Kidney capillary endothelial cell (primary cell): ENCODE measurements at regions not wholly inside any gene's neighbourhood (a gene's known extent, or its start where the extent isn't known, plus 50 kb on each side); places are given as distances from the start of the nearest gene placed in this dataset.

Experiments used
- DNase-seq: peaks from one replicate; pipeline ENCODE4 v3.0.0-alpha.2; 2018; ENCODE audit warnings: low spot score

GRCh38 chr5:144076521-144077083, 93.9 kb downstream of the YIPF5 start:
- DNase-seq: no peak

GRCh38 chr5:144083185-144083584, 87.3 kb downstream of the YIPF5 start:
- DNase-seq: no peak

- DNase-seq: no peak
Observed at GRCh38 chr5:144084971-144085370, 85.5 kb downstream of the YIPF5 start.

DNA sequence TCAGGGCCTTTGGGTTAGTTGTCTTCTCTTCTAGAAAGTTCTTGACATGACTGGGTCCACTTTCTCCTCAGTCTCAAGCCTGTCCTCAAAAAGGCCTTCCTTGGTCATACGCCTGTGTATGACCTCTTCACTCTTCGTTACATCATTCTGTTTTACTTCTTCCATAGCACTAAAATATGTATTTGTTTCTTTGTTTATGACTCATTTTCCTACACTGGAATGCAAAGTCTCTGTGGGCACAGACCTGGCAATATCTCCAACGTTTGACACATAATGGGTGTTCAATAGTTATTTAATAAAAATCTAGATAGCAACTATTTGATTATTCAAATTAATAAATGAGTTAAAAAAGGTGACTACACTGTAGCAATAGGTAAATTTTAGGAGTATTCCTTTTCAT, 85.1 kb downstream of the YIPF5 start:
- DNase-seq: no peak

DNA sequence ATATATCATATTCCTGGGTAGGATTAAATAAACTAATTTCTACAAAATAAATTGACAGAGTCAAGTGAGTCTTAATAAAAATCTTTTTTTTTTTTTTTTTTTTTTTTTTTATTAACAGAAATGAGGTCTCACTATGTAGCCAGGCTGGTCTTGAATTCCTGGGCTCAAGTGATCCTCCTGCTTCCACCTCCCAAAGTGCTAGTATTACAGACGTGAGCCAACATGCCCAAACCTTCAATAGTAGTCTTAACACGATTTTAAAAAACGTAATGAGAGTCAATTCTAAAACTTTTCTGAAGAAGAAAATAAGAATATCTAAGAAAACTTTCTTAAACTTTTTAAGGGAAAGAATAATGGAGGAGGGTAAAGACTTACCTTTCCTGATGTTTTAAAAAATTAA, 84.2 kb downstream of the YIPF5 start:
- DNase-seq: no peak

DNA sequence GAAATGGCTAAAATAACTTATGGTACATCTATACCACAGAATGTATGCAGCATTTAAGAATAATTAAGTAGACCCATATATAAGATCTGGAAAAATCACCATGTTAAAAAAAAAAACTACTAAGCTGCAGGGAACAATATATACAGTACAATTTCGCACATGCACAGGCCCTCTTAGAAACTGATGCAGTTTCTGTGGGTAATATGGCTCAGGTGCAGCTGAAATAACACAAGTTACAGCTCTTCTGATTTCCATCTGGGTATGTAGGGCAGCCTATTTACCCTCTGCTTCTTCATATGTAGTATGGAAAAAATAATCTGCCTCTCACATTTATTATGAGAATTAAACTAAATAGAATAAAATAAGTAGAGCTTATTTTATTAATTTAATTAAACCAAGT, 82.9 kb downstream of the YIPF5 start:
- DNase-seq: no peak

DNA sequence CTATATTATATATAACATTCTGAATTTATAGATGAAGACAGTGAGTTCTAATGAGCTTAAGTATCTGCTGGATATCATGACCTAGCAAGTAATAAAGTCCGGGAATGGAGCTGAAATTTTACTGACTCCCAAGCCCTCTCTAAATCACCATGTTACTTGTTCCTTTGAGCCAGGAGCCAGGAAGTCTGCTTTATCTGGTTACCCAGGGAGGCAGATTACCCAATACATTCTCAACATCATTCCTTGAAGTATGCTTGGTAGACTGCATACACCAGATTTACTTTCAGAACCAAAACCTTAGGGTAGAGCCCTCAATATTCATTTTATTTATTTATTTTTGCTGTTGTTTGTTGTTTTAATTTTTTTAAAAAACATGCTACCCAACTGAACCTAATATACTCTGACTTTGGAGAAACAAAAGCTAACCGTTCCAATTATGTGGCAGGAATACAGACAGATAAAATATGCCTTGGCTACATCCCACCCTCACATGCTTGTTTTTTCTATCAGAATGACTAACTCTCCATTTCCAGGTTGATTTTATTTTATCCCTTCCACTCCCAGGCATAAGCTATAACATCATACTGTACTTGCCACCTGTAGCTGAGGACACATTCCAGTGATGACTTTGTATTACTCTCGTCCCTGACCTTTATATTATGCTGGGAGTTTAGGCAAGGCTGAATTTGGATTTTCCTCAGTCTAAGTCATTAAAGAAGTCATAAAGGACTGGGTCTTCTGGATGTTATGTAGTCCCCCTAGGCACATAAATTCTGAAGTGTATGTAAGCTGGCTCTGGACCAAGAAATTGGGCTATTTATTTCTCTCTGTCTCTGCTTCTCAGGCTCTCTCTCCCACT, 82.0 kb downstream of the YIPF5 start:
- no peak for DNase-seq

GRCh38 chr5:144089401-144090021, 80.9 kb downstream of the YIPF5 start:
- no peak for DNase-seq

- DNase-seq: peak; percentile 57
Observed at GRCh38 chr5:144092508-144092907, 78.0 kb downstream of the YIPF5 start.

DNA sequence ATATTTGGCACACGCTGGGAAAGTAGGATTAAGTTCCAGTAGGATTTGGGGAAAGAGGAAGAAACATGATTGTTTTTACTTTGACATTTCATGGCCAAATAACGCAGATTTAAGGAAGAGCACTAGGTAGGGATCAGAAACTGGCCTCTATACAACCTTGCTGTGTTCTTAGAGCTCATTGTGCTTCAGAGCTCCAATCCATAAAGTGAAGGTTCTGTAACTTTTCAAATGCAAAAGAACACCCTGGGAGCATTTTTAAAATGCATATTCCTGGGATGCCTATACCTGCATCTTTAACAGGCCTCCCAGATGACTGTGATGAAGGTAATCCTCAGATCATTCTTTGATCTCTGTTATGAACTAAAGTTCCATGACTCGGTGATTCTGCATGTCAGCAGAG, 77.1 kb downstream of the YIPF5 start:
- no peak for DNase-seq

DNA sequence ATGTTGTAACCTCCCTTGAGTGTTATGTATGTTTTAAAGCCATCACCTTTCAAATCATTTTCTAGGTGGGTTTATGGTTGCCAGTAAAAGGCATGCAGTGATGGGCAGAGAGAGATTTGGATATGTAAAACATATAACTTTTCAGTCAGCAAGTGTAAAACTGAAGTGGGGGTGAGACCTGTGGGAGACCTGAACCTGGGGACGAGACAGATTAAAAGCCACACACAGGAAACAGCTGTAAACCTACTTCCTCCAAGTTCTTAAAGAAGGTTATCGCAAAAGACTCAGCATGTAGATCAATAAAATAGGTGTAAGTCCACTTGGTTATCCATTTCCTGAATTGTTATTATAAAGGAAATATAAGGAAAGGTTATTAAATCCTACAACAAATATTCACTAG, 76.6 kb downstream of the YIPF5 start:
- no peak for DNase-seq

GRCh38 chr5:144100702-144101101, 69.8 kb downstream of the YIPF5 start:
- DNase-seq: no peak

DNA sequence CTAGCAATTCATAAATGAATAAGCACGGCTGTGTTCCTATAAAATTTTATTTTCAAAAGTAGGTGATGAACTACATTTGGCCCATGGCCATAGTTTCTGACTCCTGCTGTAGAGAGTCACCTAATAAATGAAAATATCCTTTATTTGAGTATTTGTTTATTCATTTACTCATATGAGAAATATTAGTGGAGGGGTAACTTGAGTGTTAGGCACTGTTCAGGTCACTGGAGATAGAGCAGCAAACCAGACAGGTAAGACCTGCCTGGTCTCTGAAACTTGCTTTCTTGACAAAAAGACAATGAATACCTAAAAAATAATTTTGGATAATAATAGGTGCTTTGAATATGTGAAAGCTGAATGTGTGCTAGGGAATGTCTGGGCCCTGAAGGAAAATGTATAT, 68.8 kb downstream of the YIPF5 start:
- no peak for DNase-seq

GRCh38 chr5:144102361-144102760, 68.1 kb downstream of the YIPF5 start:
- no peak for DNase-seq

GRCh38 chr5:144102979-144103378, 67.5 kb downstream of the YIPF5 start:
- no peak for DNase-seq

GRCh38 chr5:144103611-144104485, 66.6 kb downstream of the YIPF5 start:
- no peak for DNase-seq

GRCh38 chr5:144105371-144105770, 65.1 kb downstream of the YIPF5 start:
- DNase-seq: no peak

GRCh38 chr5:144108131-144108530, 62.3 kb downstream of the YIPF5 start:
- no peak for DNase-seq
